NT2/D1 (cell line): ENCODE measurements at regions not wholly inside any gene's neighbourhood (a gene's known extent, or its start where the extent isn't known, plus 50 kb on each side); places are given as distances from the start of the nearest gene placed in this dataset.

Experiments used
- DNase-seq: peaks from one replicate; pipeline ENCODE4 v3.0.0-alpha.2; 2011; ENCODE audit warnings: low read depth, low spot score
- H3K27me3 ChIP-seq: 2 replicates; pipeline ENCODE4 v1.6.0; 2011; ENCODE audit warnings: mild to moderate bottlenecking; ENCODE audit not compliant: insufficient read length, insufficient read depth
- H3K36me3 ChIP-seq: 2 replicates; pipeline ENCODE4 v1.6.1; 2011; ENCODE audit warnings: mild to moderate bottlenecking, low read length, mixed read lengths; ENCODE audit not compliant: insufficient read depth, insufficient read length
- H3K4me1 ChIP-seq: 2 replicates; pipeline ENCODE4 v1.5.1; 2011; ENCODE audit not compliant: insufficient read depth, insufficient read length
- H3K4me3 ChIP-seq: 2 replicates; pipeline ENCODE4 v1.5.1; 2011; ENCODE audit warnings: low read depth; ENCODE audit not compliant: insufficient read length
- H3K9ac ChIP-seq: 2 replicates; pipeline ENCODE4 v1.6.0; 2011; ENCODE audit warnings: low read depth; ENCODE audit not compliant: insufficient read length
- H3K9me3 ChIP-seq: 2 replicates; pipeline ENCODE4 v1.5.1; 2011; ENCODE audit warnings: mild to moderate bottlenecking, low read length; ENCODE audit not compliant: insufficient read depth
- SUZ12 ChIP-seq: IDR thresholded peaks from 2 replicates; pipeline ENCODE4 v1.6.1; 2011; ENCODE audit not compliant: insufficient read length, insufficient read depth; ENCODE audit errors: extremely low read depth
- YY1 ChIP-seq: IDR thresholded peaks from 2 replicates; pipeline ENCODE4 v1.6.1; 2011; ENCODE audit not compliant: insufficient read length, insufficient read depth
- ZNF274 ChIP-seq: IDR thresholded peaks from 2 replicates; pipeline ENCODE4 v1.6.1; 2011; ENCODE audit warnings: mild to moderate bottlenecking, low read depth, low read length

DNA sequence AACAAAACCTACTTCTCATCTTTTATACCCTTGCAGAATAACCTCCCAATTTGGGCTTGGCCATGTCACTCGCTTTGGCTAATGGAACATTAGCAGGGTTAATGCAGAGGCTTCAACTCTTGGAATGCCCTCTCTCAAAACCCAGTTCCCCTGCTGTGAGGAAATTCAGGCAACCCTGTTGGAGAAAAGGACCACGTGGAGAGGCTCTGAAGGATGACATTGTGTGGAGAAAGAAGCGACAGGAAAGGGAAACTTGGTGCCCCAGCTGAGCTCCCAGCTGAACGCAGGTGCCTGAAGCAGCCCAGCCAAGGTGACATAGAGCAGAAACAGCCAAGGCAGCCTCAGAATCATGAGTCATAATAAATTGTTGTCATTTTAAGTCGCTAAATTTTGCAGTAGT is 214.2 kb upstream of the GHITM start:
- H3K36me3 ChIP-seq, result no peaks in the 10 kb centered on the region
- peak; percentile 48 for DNase-seq
- TF ChIP-seq YY1, result no peak

GRCh38 chr10:83926606-83927005 is 212.7 kb upstream of the GHITM start:
- no peak for DNase-seq
- no peaks in the 10 kb centered on the region for H3K27me3 ChIP-seq
- TF ChIP-seq SUZ12, result no peak
- no peak for TF ChIP-seq ZNF274
- TF ChIP-seq YY1, result no peak
- no peak overlapping the region for H3K4me3 ChIP-seq
- H3K9ac ChIP-seq, result no peak overlapping the region
- H3K4me1 ChIP-seq, result peaks cover 3% of the 10 kb centered on the region
- H3K9me3 ChIP-seq, result no peaks in the 10 kb centered on the region
- H3K36me3 ChIP-seq, result no peaks in the 10 kb centered on the region

More for the DNA sequence above, 214.2 kb upstream of the GHITM start:
- Histone ChIP-seq H3K9me3 (no peaks in the 10 kb centered on the region), H3K27me3 (no peaks in the 10 kb centered on the region), H3K9ac (no peak overlapping the region), H3K4me3 (no peak overlapping the region), H3K4me1 (peaks cover 3% of the 10 kb centered on the region)

DNA sequence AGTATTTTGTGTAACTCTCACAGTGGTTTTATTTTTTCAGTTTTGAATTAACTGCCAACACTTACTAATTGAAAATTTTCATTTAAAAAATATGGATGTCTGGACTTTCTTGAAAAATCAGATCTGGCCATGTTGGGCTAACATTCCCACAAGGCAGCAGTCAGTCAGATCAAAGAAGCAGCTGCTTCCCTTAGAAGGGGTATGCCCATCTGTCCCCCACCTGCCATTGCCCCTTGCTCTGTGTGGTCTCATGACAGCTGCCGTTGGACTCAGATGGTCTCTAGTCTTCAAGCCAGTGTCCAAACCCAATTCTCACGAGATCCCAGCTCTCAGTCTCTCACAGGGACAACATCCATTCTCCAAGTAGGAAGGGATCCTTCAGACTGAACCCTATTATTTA is 212.1 kb upstream of the GHITM start:
- no peak overlapping the region for H3K4me3 ChIP-seq
- no peaks in the 10 kb centered on the region for H3K27me3 ChIP-seq
- H3K36me3 ChIP-seq, result no peaks in the 10 kb centered on the region
- DNase-seq, result no peak
- no peaks in the 10 kb centered on the region for H3K9me3 ChIP-seq
- peaks cover 3% of the 10 kb centered on the region for H3K4me1 ChIP-seq
- TF ChIP-seq SUZ12 (no peak), YY1 (no peak), ZNF274 (no peak)
- H3K9ac ChIP-seq, result no peak overlapping the region

GRCh38 chr10:83929399-83929798 is 209.9 kb upstream of the GHITM start:
- Histone ChIP-seq H3K9me3 (no peaks in the 10 kb centered on the region), H3K4me1 (peaks cover 3% of the 10 kb centered on the region), H3K27me3 (no peaks in the 10 kb centered on the region), H3K36me3 (no peaks in the 10 kb centered on the region), H3K9ac (no peak overlapping the region), H3K4me3 (no peak overlapping the region)
- TF ChIP-seq YY1 (no peak), ZNF274 (no peak), SUZ12 (no peak)
- DNase-seq, result no peak

DNA sequence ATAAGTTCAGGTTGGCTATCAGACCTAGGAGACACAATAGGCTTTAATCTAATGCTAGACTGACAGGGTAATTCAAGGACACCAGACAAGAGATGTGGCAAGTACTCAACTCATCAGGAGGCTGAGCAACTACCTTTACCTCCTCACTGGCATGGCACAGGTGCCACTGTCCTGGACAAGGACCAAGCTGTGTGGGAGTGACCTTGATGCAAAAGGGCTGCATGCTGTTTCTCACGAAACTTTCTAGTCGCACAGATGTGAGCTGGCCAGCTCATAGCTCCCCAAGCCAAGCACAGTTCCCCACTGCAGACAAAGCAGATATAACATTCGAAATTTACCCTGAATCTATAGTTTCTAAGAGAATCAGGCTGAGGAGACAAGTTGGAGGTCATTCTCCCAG is 207.6 kb upstream of the GHITM start:
- Histone ChIP-seq H3K4me3 (no peak overlapping the region), H3K9ac (no peak overlapping the region), H3K36me3 (no peaks in the 10 kb centered on the region), H3K4me1 (no peaks in the 10 kb centered on the region), H3K9me3 (no peaks in the 10 kb centered on the region), H3K27me3 (no peaks in the 10 kb centered on the region)
- no peak for TF ChIP-seq SUZ12
- TF ChIP-seq YY1, result no peak
- TF ChIP-seq ZNF274, result no peak
- DNase-seq, result no peak

GRCh38 chr10:83932245-83932644 is 207.1 kb upstream of the GHITM start:
- no peak overlapping the region for H3K9ac ChIP-seq
- no peak for TF ChIP-seq SUZ12
- no peak for TF ChIP-seq ZNF274
- TF ChIP-seq YY1, result no peak
- H3K9me3 ChIP-seq, result no peaks in the 10 kb centered on the region
- no peaks in the 10 kb centered on the region for H3K36me3 ChIP-seq
- DNase-seq, result no peak
- H3K4me1 ChIP-seq, result no peaks in the 10 kb centered on the region
- H3K4me3 ChIP-seq, result no peak overlapping the region
- H3K27me3 ChIP-seq, result no peaks in the 10 kb centered on the region

DNA sequence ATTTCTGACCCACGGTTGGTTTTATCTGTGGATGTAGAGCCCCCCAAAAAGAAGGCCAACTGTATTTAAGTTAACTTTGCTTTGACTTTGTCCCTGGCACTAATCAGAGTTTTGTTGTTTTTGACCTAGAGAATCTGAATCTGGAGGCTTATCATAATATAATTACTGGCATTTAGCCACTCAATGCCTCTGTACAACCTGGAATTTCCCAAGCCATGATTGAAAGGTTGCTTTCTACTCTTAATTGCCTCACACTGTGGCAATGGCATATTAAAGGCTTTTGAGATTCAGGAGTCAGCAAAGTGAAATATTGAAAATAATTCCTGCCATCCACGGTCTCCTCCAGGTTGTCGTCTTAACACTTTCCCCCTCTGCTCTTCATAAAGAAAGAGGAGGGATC is 205.2 kb upstream of the GHITM start:
- Histone ChIP-seq H3K9me3 (no peaks in the 10 kb centered on the region), H3K36me3 (no peaks in the 10 kb centered on the region), H3K27me3 (no peaks in the 10 kb centered on the region), H3K9ac (no peak overlapping the region), H3K4me3 (no peak overlapping the region), H3K4me1 (no peaks in the 10 kb centered on the region)
- DNase-seq, result no peak
- no peak for TF ChIP-seq ZNF274
- TF ChIP-seq YY1, result no peak
- TF ChIP-seq SUZ12, result no peak
